ENCODE measurements at regions not wholly inside any gene's neighbourhood (a gene's known extent, or its start where the extent isn't known, plus 50 kb on each side); places are given as distances from the start of the nearest gene placed in this dataset.

GRCh38 chr11:28735511-28735910, 627.3 kb downstream of the METTL15 start:
- Histone ChIP-seq H3K4me1 (ENCODE audit: insufficient read depth, insufficient read length) (no peaks in the 10 kb centered on the region), H3K9me3 (ENCODE audit: insufficient read depth, low read length) (0 out of 2 replicates have a peak, but pooled peaks cover 5% of the 10 kb centered on the region), H3K36me3 (ENCODE audit: insufficient read depth, insufficient read length, low read length) (no peaks in the 10 kb centered on the region), H3K9ac (ENCODE audit: insufficient read length, low read depth) (no peak overlapping the region), H3K4me3 (ENCODE audit: insufficient read length, low read depth) (no peak overlapping the region), H3K27me3 (ENCODE audit: insufficient read depth, insufficient read length) (no peaks in the 10 kb centered on the region)
- no peak for DNase-seq (ENCODE audit: low read depth, low spot score)
- TF ChIP-seq SUZ12 (IDR thresholded peaks at IDR 0.05; ENCODE audit: extremely low read depth, insufficient read depth, insufficient read length) = no peak
- no peak for TF ChIP-seq YY1 (IDR thresholded peaks at IDR 0.05; ENCODE audit: insufficient read depth, insufficient read length)
- TF ChIP-seq ZNF274 (IDR thresholded peaks at IDR 0.05; ENCODE audit: low read depth, low read length) = no peak

- no peaks in the 10 kb centered on the region for H3K4me1 ChIP-seq (ENCODE audit: insufficient read depth, insufficient read length)
- no peak for TF ChIP-seq YY1 (IDR thresholded peaks at IDR 0.05; ENCODE audit: insufficient read depth, insufficient read length)
- H3K9me3 ChIP-seq (ENCODE audit: insufficient read depth, low read length) = peaks cover 13% of the 10 kb centered on the region; the same call in 1 of the 2 replicates
- no peak overlapping the region for H3K9ac ChIP-seq (ENCODE audit: insufficient read length, low read depth)
- no peak for DNase-seq (ENCODE audit: low read depth, low spot score)
- no peaks in the 10 kb centered on the region for H3K27me3 ChIP-seq (ENCODE audit: insufficient read depth, insufficient read length)
- no peak overlapping the region for H3K4me3 ChIP-seq (ENCODE audit: insufficient read length, low read depth)
- no peaks in the 10 kb centered on the region for H3K36me3 ChIP-seq (ENCODE audit: insufficient read depth, insufficient read length, low read length)
Measured at GRCh38 chr11:28730889-28731288, 622.7 kb downstream of the METTL15 start.

DNA sequence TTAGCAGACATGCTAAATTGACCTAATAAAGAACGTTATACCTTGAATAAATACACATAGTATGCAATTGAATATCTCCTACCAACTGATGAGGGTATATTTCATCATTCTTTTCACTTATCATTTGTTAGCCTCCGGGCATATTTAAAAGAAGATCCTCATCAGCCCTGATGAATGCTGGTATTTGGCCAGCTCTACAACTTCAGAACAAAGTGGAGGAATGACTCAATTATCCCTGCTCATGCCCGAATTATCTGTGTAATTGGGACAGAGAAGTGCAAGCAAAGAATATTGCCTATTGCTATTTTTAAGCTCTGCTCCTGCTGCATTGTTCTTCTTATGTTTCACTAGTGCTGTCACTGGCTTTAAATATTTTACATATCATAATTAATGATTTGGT, 622.1 kb downstream of the METTL15 start:
- H3K9ac ChIP-seq (ENCODE audit: insufficient read length, low read depth) = no peak overlapping the region
- no peak for DNase-seq (ENCODE audit: low read depth, low spot score)
- H3K4me3 ChIP-seq (ENCODE audit: insufficient read length, low read depth) = no peak overlapping the region
- no peaks in the 10 kb centered on the region for H3K4me1 ChIP-seq (ENCODE audit: insufficient read depth, insufficient read length)
- H3K27me3 ChIP-seq (ENCODE audit: insufficient read depth, insufficient read length) = no peaks in the 10 kb centered on the region
- no peaks in the 10 kb centered on the region for H3K36me3 ChIP-seq (ENCODE audit: insufficient read depth, insufficient read length, low read length)
- TF ChIP-seq SUZ12 (IDR thresholded peaks at IDR 0.05; ENCODE audit: extremely low read depth, insufficient read depth, insufficient read length) = no peak
- TF ChIP-seq ZNF274 (IDR thresholded peaks at IDR 0.05; ENCODE audit: low read depth, low read length) = no peak
- no peak for TF ChIP-seq YY1 (IDR thresholded peaks at IDR 0.05; ENCODE audit: insufficient read depth, insufficient read length)
- H3K9me3 ChIP-seq (ENCODE audit: insufficient read depth, low read length) = peaks cover 13% of the 10 kb centered on the region; the same call in 1 of the 2 replicates

DNA sequence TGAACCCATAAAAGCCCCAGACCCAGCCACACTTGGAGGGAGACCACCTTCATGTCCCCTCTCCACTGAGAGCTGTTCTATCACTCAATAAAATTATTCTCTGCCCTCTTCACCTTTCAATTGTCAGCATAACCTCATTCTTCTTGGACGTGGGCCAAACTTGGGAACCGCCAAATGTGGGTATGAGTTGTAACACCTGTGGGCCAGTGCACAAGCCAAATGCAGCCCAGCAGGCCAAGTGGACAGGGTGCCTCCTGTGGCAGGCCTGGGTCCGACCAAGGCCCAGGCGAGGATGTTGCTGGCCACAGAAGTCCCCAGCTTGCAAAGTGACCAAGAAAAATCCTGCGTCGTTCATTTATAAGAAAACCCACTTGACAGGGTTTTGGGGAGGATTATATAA, 621.2 kb downstream of the METTL15 start:
- Histone ChIP-seq H3K9me3 (ENCODE audit: insufficient read depth, low read length) (peaks cover 13% of the 10 kb centered on the region; the same call in 1 of the 2 replicates), H3K4me3 (ENCODE audit: insufficient read length, low read depth) (no peak overlapping the region), H3K36me3 (ENCODE audit: insufficient read depth, insufficient read length, low read length) (no peaks in the 10 kb centered on the region), H3K9ac (ENCODE audit: insufficient read length, low read depth) (no peak overlapping the region), H3K27me3 (ENCODE audit: insufficient read depth, insufficient read length) (no peaks in the 10 kb centered on the region), H3K4me1 (ENCODE audit: insufficient read depth, insufficient read length) (no peaks in the 10 kb centered on the region)
- TF ChIP-seq ZNF274 (IDR thresholded peaks at IDR 0.05; ENCODE audit: low read depth, low read length) = no peak
- no peak for TF ChIP-seq YY1 (IDR thresholded peaks at IDR 0.05; ENCODE audit: insufficient read depth, insufficient read length)
- no peak for TF ChIP-seq SUZ12 (IDR thresholded peaks at IDR 0.05; ENCODE audit: extremely low read depth, insufficient read depth, insufficient read length)
- DNase-seq (ENCODE audit: low read depth, low spot score) = no peak

GRCh38 chr11:28728666-28729065, 620.5 kb downstream of the METTL15 start:
- Histone ChIP-seq H3K27me3 (ENCODE audit: insufficient read depth, insufficient read length) (no peaks in the 10 kb centered on the region), H3K9me3 (ENCODE audit: insufficient read depth, low read length) (peaks cover 13% of the 10 kb centered on the region; the same call in 1 of the 2 replicates), H3K4me1 (ENCODE audit: insufficient read depth, insufficient read length) (no peaks in the 10 kb centered on the region), H3K4me3 (ENCODE audit: insufficient read length, low read depth) (no peak overlapping the region), H3K9ac (ENCODE audit: insufficient read length, low read depth) (no peak overlapping the region), H3K36me3 (ENCODE audit: insufficient read depth, insufficient read length, low read length) (no peaks in the 10 kb centered on the region)
- no peak for TF ChIP-seq SUZ12 (IDR thresholded peaks at IDR 0.05; ENCODE audit: extremely low read depth, insufficient read depth, insufficient read length)
- no peak for DNase-seq (ENCODE audit: low read depth, low spot score)

DNA sequence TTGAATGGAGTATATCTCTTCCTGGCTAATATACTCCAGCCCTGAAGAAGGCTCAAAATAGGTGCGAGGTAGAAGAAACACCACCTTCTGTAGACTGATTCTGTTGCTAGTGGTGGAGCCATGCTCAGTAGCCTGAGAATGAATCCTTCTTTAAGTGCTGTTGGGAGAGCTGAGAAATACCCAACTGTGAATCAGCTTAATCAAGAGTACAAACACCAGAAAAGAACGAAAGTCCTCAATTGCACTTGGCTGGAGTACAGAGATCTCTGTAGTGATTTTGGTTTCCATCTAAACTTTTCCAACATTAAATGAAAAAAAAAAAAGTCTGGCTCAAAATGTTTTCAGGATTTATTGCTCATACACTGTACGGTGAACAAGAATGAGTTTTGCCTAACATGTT, 619.1 kb downstream of the METTL15 start:
- Histone ChIP-seq H3K27me3 (ENCODE audit: insufficient read depth, insufficient read length) (no peaks in the 10 kb centered on the region), H3K9ac (ENCODE audit: insufficient read length, low read depth) (no peak overlapping the region), H3K4me3 (ENCODE audit: insufficient read length, low read depth) (no peak overlapping the region), H3K36me3 (ENCODE audit: insufficient read depth, insufficient read length, low read length) (no peaks in the 10 kb centered on the region), H3K9me3 (ENCODE audit: insufficient read depth, low read length) (peaks cover 8% of the 10 kb centered on the region; the same call in 1 of the 2 replicates), H3K4me1 (ENCODE audit: insufficient read depth, insufficient read length) (no peaks in the 10 kb centered on the region)
- no peak for TF ChIP-seq SUZ12 (IDR thresholded peaks at IDR 0.05; ENCODE audit: extremely low read depth, insufficient read depth, insufficient read length)
- TF ChIP-seq ZNF274 (IDR thresholded peaks at IDR 0.05; ENCODE audit: low read depth, low read length) = no peak
- no peak for TF ChIP-seq YY1 (IDR thresholded peaks at IDR 0.05; ENCODE audit: insufficient read depth, insufficient read length)
- DNase-seq (ENCODE audit: low read depth, low spot score) = no peak

DNA sequence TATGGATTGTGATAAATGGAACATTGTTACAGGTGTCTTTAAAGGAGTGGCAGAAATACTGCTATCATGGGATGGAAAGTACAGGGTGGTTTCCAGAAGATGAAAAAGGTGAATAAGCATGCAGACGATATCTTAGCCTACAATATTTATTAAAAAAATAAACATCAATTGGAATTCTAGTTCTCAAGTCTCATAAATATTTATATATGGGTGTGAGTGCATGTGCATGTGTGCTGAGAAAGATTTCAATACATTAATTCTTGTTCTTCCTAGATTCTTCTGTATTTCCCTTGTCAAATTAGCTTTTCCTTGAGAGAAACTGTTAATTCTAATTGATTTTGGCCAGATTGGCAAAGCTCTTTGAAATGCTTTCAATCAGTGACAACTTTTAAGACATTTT, 618.2 kb downstream of the METTL15 start:
- no peak for DNase-seq (ENCODE audit: low read depth, low spot score)
- H3K4me1 ChIP-seq (ENCODE audit: insufficient read depth, insufficient read length) = no peaks in the 10 kb centered on the region
- peaks cover 8% of the 10 kb centered on the region; the same call in 1 of the 2 replicates for H3K9me3 ChIP-seq (ENCODE audit: insufficient read depth, low read length)
- no peaks in the 10 kb centered on the region for H3K36me3 ChIP-seq (ENCODE audit: insufficient read depth, insufficient read length, low read length)
- H3K9ac ChIP-seq (ENCODE audit: insufficient read length, low read depth) = no peak overlapping the region
- no peak for TF ChIP-seq SUZ12 (IDR thresholded peaks at IDR 0.05; ENCODE audit: extremely low read depth, insufficient read depth, insufficient read length)
- TF ChIP-seq YY1 (IDR thresholded peaks at IDR 0.05; ENCODE audit: insufficient read depth, insufficient read length) = no peak
- no peak for TF ChIP-seq ZNF274 (IDR thresholded peaks at IDR 0.05; ENCODE audit: low read depth, low read length)
- H3K4me3 ChIP-seq (ENCODE audit: insufficient read length, low read depth) = no peak overlapping the region
- no peaks in the 10 kb centered on the region for H3K27me3 ChIP-seq (ENCODE audit: insufficient read depth, insufficient read length)

DNA sequence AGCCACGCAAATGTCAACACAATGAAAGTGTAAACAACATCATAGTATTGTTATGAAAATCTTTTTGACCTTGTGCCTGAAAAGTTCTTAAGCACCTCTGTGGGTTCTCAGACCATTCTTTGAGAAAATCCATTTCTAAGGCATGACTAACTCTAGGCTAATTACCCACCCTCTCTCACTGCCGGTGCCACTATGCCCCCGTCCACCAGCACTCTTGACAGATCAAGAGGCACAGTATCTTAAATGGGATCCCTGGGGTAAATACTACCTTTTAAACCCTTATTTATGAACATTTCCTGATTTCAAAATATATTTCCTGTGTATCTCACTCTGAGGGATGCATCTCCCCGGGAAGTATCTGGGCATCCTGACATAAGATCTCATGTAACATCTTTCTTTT, 607.5 kb downstream of the METTL15 start:
- Histone ChIP-seq H3K9ac (ENCODE audit: insufficient read length, low read depth) (no peak overlapping the region), H3K4me3 (ENCODE audit: insufficient read length, low read depth) (no peak overlapping the region), H3K36me3 (ENCODE audit: insufficient read depth, insufficient read length, low read length) (no peaks in the 10 kb centered on the region), H3K9me3 (ENCODE audit: insufficient read depth, low read length) (no peaks in the 10 kb centered on the region), H3K27me3 (ENCODE audit: insufficient read depth, insufficient read length) (no peaks in the 10 kb centered on the region), H3K4me1 (ENCODE audit: insufficient read depth, insufficient read length) (no peaks in the 10 kb centered on the region)
- TF ChIP-seq YY1 (IDR thresholded peaks at IDR 0.05; ENCODE audit: insufficient read depth, insufficient read length) = no peak
- TF ChIP-seq SUZ12 (IDR thresholded peaks at IDR 0.05; ENCODE audit: extremely low read depth, insufficient read depth, insufficient read length) = no peak
- no peak for TF ChIP-seq ZNF274 (IDR thresholded peaks at IDR 0.05; ENCODE audit: low read depth, low read length)
- peak; percentile 33 for DNase-seq (ENCODE audit: low read depth, low spot score)

Measured in NT2/D1 (cell line).